ENCODE measurements at regions not wholly inside any gene's neighbourhood (a gene's known extent, or its start where the extent isn't known, plus 50 kb on each side); places are given as distances from the start of the nearest gene placed in this dataset.

GRCh38 chr11:44451706-44452105 lies 113.8 kb upstream of the CD82 start:
- H4K20me1 ChIP-seq (ENCODE audit: insufficient read depth, low read length) = no peaks in the 10 kb centered on the region
- no peak for TF ChIP-seq EZH2phosphoT487 (IDR thresholded peaks at IDR 0.05; ENCODE audit: low read depth)
- TF ChIP-seq CTCF (IDR thresholded peaks at IDR 0.05; ENCODE audit: low read depth, low read length) = no peak
- H3K4me1 ChIP-seq (ENCODE audit: low read length) = peaks cover 1% of the 10 kb centered on the region; the same call in 1 of the 2 replicates
- no peak overlapping the region for H2AFZ ChIP-seq (ENCODE audit: low read depth, low read length)
- no peak overlapping the region for H3K9ac ChIP-seq (ENCODE audit: low read length)
- no peaks in the 10 kb centered on the region for H3K27me3 ChIP-seq (ENCODE audit: low read depth, low read length)
- no peak overlapping the region for H3K4me3 ChIP-seq (ENCODE audit: low read length)
- no peaks in the 10 kb centered on the region for H3K36me3 ChIP-seq (replicated peaks; ENCODE audit: low read depth, low read length)
- H3K4me2 ChIP-seq (ENCODE audit: low read length) = no peak overlapping the region
- no peak overlapping the region for H3K27ac ChIP-seq (ENCODE audit: low read length)
- no peaks in the 10 kb centered on the region for H3K79me2 ChIP-seq (ENCODE audit: low read length)
- H3K9me3 ChIP-seq (ENCODE audit: insufficient read depth, low read length) = no peaks in the 10 kb centered on the region

GRCh38 chr11:44452827-44453572 lies 112.5 kb upstream of the CD82 start:
- Histone ChIP-seq H3K79me2 (ENCODE audit: low read length) (no peaks in the 10 kb centered on the region), H2AFZ (ENCODE audit: low read depth, low read length) (no peak overlapping the region), H3K4me1 (ENCODE audit: low read length) (peaks cover 2% of the 10 kb centered on the region; the same call in 1 of the 2 replicates), H3K4me3 (ENCODE audit: low read length) (no peak overlapping the region), H3K9me3 (ENCODE audit: insufficient read depth, low read length) (no peaks in the 10 kb centered on the region), H3K27ac (ENCODE audit: low read length) (no peak overlapping the region), H3K9ac (ENCODE audit: low read length) (no peak overlapping the region), H4K20me1 (ENCODE audit: insufficient read depth, low read length) (no peaks in the 10 kb centered on the region), H3K27me3 (ENCODE audit: low read depth, low read length) (no peaks in the 10 kb centered on the region), H3K36me3 (replicated peaks; ENCODE audit: low read depth, low read length) (no peaks in the 10 kb centered on the region), H3K4me2 (ENCODE audit: low read length) (no peak overlapping the region)
- no peak for TF ChIP-seq EZH2phosphoT487 (IDR thresholded peaks at IDR 0.05; ENCODE audit: low read depth)
- no peak for TF ChIP-seq CTCF (IDR thresholded peaks at IDR 0.05; ENCODE audit: low read depth, low read length)

- no peaks in the 10 kb centered on the region for H3K9me3 ChIP-seq (ENCODE audit: insufficient read depth, low read length)
- no peak for TF ChIP-seq CTCF (IDR thresholded peaks at IDR 0.05; ENCODE audit: low read depth, low read length)
- TF ChIP-seq EZH2phosphoT487 (IDR thresholded peaks at IDR 0.05; ENCODE audit: low read depth) = no peak
- H3K9ac ChIP-seq (ENCODE audit: low read length) = no peak overlapping the region
- H3K27ac ChIP-seq (ENCODE audit: low read length) = no peak overlapping the region
- H3K79me2 ChIP-seq (ENCODE audit: low read length) = no peaks in the 10 kb centered on the region
- no peaks in the 10 kb centered on the region for H3K27me3 ChIP-seq (ENCODE audit: low read depth, low read length)
- H3K36me3 ChIP-seq (replicated peaks; ENCODE audit: low read depth, low read length) = no peaks in the 10 kb centered on the region
- no peak overlapping the region for H2AFZ ChIP-seq (ENCODE audit: low read depth, low read length)
- H3K4me2 ChIP-seq (ENCODE audit: low read length) = no peak overlapping the region
- H4K20me1 ChIP-seq (ENCODE audit: insufficient read depth, low read length) = no peaks in the 10 kb centered on the region
- H3K4me3 ChIP-seq (ENCODE audit: low read length) = no peak overlapping the region
- peaks cover 2% of the 10 kb centered on the region; the same call in 1 of the 2 replicates for H3K4me1 ChIP-seq (ENCODE audit: low read length)
Measured at GRCh38 chr11:44453871-44454270, 111.6 kb upstream of the CD82 start.

- peaks cover 2% of the 10 kb centered on the region; the same call in 1 of the 2 replicates for H3K4me1 ChIP-seq (ENCODE audit: low read length)
- H3K36me3 ChIP-seq (replicated peaks; ENCODE audit: low read depth, low read length) = no peaks in the 10 kb centered on the region
- H2AFZ ChIP-seq (ENCODE audit: low read depth, low read length) = no peak overlapping the region
- no peak for TF ChIP-seq CTCF (IDR thresholded peaks at IDR 0.05; ENCODE audit: low read depth, low read length)
- no peak for TF ChIP-seq EZH2phosphoT487 (IDR thresholded peaks at IDR 0.05; ENCODE audit: low read depth)
- no peaks in the 10 kb centered on the region for H3K27me3 ChIP-seq (ENCODE audit: low read depth, low read length)
- no peaks in the 10 kb centered on the region for H4K20me1 ChIP-seq (ENCODE audit: insufficient read depth, low read length)
- no peak overlapping the region for H3K4me2 ChIP-seq (ENCODE audit: low read length)
- H3K9ac ChIP-seq (ENCODE audit: low read length) = no peak overlapping the region
- no peaks in the 10 kb centered on the region for H3K79me2 ChIP-seq (ENCODE audit: low read length)
- no peak overlapping the region for H3K4me3 ChIP-seq (ENCODE audit: low read length)
- no peak overlapping the region for H3K27ac ChIP-seq (ENCODE audit: low read length)
- no peaks in the 10 kb centered on the region for H3K9me3 ChIP-seq (ENCODE audit: insufficient read depth, low read length)
Measured at GRCh38 chr11:44454666-44455065, 110.8 kb upstream of the CD82 start.

Measured in OCI-LY3 (cell line).